AG09309 (cell line): ENCODE measurements at regions not wholly inside any gene's neighbourhood (a gene's known extent, or its start where the extent isn't known, plus 50 kb on each side); places are given as distances from the start of the nearest gene placed in this dataset.

Experiments
- DNase-seq: peaks from one replicate; pipeline ENCODE4 v3.0.0-alpha.2; 2010; ENCODE audit warnings: low read depth
- H3K4me3 ChIP-seq: 2 replicates; pipeline ENCODE4 v1.5.1; 2011; ENCODE audit warnings: mild to moderate bottlenecking, low read depth, low read length, moderate library complexity; ENCODE audit not compliant: control insufficient read depth
- TF ChIP-seq, protein P1 (sequence below): IDR thresholded peaks from 2 replicates; pipeline ENCODE4 v1.5.1; 2011; ENCODE audit warnings: mild to moderate bottlenecking, low read depth, low read length, inconsistent platforms; ENCODE audit not compliant: insufficient read depth, control insufficient read depth; ENCODE audit errors: missing control alignments

DNA sequence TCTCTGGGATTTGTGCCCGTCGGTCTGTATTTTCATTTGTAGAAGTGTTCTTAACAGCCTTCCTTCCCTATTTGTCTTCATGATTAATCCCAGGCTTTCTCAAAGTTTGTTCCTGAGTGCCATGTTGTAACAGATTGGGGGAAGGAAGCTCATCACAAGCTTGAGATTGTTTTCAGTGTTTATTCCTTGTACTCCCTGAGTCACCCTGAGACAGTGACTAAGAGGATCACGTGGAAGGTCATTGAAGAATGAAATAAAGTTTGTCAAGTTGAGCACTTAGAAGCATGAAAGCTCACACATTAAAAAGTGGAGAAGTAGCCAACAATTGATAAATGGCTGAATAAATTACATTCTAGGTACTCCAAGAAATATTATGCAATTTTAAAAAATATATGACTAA lies 153.5 kb upstream of the FAM241A start:
- no peak for DNase-seq
- no peak overlapping the region for H3K4me3 ChIP-seq
- TF ChIP-seq, protein P1, sequence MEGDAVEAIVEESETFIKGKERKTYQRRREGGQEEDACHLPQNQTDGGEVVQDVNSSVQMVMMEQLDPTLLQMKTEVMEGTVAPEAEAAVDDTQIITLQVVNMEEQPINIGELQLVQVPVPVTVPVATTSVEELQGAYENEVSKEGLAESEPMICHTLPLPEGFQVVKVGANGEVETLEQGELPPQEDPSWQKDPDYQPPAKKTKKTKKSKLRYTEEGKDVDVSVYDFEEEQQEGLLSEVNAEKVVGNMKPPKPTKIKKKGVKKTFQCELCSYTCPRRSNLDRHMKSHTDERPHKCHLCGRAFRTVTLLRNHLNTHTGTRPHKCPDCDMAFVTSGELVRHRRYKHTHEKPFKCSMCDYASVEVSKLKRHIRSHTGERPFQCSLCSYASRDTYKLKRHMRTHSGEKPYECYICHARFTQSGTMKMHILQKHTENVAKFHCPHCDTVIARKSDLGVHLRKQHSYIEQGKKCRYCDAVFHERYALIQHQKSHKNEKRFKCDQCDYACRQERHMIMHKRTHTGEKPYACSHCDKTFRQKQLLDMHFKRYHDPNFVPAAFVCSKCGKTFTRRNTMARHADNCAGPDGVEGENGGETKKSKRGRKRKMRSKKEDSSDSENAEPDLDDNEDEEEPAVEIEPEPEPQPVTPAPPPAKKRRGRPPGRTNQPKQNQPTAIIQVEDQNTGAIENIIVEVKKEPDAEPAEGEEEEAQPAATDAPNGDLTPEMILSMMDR, result no peak

DNA sequence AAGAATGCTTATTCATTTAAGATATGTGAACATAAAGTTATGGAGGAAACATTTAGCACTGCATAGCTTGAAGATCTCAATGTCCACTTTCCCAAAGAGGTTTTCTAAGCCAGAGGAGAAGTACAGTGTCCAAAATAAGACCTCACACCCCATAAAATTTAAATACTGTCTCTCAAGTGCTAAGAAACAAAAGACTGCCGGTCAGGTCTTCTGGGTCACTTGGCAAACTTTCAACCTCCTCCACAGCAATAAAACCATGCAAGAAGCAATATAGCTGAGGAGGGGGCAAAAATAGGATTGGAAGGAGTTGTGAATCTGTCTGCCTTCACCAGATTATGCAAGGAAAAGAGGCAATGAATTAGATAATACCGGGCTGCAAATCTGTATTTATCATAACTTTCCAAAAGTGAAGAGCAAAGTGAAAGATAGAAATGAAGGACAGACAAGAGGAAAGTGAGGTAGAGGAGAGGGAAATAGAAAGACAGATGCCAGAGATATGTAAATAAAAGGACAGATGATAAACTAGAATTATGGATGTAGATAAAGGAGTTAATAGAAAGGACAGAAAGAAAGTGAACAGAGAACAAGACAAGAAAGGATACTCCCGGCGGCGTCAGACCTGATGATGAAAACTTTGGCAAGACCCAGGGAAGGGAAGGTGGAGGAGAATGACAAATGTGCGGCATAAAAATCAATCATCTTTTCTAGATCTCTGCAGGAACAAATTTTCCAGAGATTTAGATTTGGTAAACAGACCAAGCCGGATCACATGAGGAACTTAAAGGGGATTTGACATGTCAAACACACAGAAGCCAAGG lies 152.7 kb upstream of the FAM241A start:
- DNase-seq, result no peak
- TF ChIP-seq, protein P1, result no peak
- H3K4me3 ChIP-seq, result no peak overlapping the region

GRCh38 chr4:111994392-111994791 lies 150.9 kb upstream of the FAM241A start:
- TF ChIP-seq, protein P1, result no peak
- H3K4me3 ChIP-seq, result no peak overlapping the region
- no peak for DNase-seq

GRCh38 chr4:111997785-111998184 lies 147.5 kb upstream of the FAM241A start:
- no peak for DNase-seq
- TF ChIP-seq, protein P1, result no peak
- no peak overlapping the region for H3K4me3 ChIP-seq

GRCh38 chr4:111999801-112000200 lies 145.5 kb upstream of the FAM241A start:
- TF ChIP-seq, protein P1, result no peak
- H3K4me3 ChIP-seq, result no peak overlapping the region
- DNase-seq, result no peak

- TF ChIP-seq, protein P1, result no peak
- H3K4me3 ChIP-seq, result no peak overlapping the region
- DNase-seq, result no peak
Observed at GRCh38 chr4:112001041-112001440, 144.2 kb upstream of the FAM241A start.
